ENCODE measurements at regions not wholly inside any gene's neighbourhood (a gene's known extent, or its start where the extent isn't known, plus 50 kb on each side); places are given as distances from the start of the nearest gene placed in this dataset.

GRCh38 chr11:36726420-36726819 lies 128.4 kb upstream of the RAG2 start:
- DNase-seq (ENCODE audit: low read depth), result no peak

- no peak for DNase-seq (ENCODE audit: low read depth)
Observed at GRCh38 chr11:36724742-36725385, 126.8 kb upstream of the RAG2 start.

- no peak for DNase-seq (ENCODE audit: low read depth)
Observed at GRCh38 chr11:36722421-36722820, 124.4 kb upstream of the RAG2 start.

DNA sequence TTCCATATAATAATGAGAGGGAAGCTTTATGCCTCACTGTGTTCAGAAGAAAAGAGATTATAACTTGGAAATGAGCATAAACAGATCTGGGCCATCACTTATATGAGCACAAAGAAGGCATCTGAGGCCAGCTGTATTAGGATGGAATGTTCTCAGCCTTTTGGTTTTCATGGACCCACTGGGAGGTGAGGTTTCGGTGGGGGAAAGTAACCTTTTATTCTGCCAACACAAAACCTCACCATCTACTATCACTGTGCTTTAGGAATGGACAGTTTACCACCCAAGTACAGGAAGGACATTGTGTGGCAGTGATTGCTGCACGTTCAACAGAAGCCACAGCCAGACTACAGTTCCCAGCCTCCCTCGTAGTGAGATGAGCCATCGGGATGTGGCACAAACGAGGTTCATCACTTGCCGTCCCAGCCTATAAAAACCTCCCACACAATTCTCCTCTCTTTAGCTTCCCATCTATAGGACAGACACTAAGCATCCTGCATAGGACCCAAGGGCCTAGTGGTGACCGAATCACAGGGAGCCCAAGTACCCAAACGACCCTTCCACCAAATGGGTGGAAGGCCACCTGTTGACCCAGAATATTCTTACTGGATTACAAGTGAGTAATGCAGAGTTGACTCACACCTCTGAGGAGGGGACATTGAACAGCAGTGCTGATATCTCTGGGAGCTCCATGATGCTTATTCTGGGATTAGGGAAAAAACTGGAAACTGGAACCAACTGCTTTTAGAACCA lies 121.5 kb upstream of the RAG2 start:
- no peak for DNase-seq (ENCODE audit: low read depth)

DNA sequence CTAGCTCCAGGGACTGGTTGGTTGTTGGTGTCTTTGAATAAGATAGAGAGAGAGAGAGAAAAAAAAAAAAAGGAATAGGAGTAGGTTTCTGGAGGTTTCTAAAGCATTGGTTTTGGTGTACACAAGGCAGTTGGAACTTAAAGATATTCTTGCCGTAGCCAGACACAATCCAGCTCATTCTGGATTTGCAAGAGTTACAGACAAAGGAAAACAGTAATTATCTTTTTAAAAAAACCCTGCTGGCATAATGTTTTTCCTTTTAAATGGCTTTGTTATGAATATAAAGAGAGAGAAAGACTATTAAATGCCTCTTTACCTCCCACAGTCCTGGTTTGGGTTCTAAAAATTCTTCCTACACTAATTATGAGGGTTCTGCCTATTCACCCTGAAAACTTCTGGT lies 120.4 kb upstream of the RAG2 start:
- DNase-seq (ENCODE audit: low read depth), result no peak

DNA sequence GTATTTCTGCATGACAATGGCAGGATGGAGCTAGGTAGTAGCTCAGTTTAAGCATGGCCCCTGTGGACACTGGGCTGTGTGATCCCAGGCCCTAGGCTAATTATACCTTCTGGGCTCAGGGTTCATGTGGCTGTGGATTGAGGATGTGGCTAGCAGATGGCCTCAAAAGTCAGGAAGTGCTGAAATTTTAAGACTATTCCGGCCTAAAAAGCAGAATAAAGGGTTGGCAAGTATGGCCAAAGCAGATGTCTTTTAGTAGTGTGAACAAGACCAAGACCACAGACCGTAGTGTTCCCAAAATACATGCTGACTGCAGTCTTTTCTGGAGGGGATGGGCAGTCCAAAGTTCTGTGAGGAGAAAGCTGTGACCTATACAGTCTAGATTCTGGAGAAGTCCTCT lies 115.7 kb upstream of the RAG2 start:
- DNase-seq (ENCODE audit: low read depth), result no peak

- no peak for DNase-seq (ENCODE audit: low read depth)
Observed at GRCh38 chr11:36711104-36711825, 113.2 kb upstream of the RAG2 start.

Measured in GM04504 (cell line).